ENCODE measurements at regions not wholly inside any gene's neighbourhood (a gene's known extent, or its start where the extent isn't known, plus 50 kb on each side); places are given as distances from the start of the nearest gene placed in this dataset.
"Not testable (repeated sequence)": the region's sequence is repeated elsewhere in the genome, so short reads cannot be mapped to it uniquely, and the experiment has no call there.

- no peak for TF ChIP-seq JUND (IDR thresholded peaks at IDR 0.05; ENCODE audit: low read depth)
- no peak for DNase-seq (ENCODE audit: low read depth in 1 of 2, low spot score in 1 of 2)
- in situ Hi-C loops (cut with HindIII; ENCODE audit: low pct_unique_long_range_greater_than_20kb, low sequenced_read_pairs): no loop called here
Measured at GRCh38 chr22:48765595-48765994, 1062.1 kb downstream of the BRD1 start.

DNA sequence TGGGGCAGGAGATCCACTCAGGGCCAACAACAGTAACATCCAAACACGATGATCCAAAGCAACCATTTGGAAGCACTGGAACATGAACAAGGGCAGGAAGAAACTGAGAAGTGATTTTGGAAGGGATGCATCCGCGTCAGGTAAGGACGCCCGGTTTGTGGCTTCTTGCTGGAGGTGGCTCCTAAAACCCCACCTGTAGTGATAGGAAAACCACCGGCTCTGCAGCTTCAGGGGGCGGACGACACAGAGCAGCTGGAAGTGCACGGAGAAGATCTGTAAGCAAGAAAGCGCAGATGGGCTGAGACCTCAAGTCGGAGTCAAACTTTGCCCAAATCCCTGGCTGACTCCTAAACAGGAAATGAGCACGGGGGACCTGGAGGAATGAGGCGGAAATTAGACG, 1066.1 kb downstream of the BRD1 start:
- in situ Hi-C loops (cut with HindIII; ENCODE audit: low pct_unique_long_range_greater_than_20kb, low sequenced_read_pairs): no loop called here
- DNase-seq (ENCODE audit: low read depth in 1 of 2, low spot score in 1 of 2): no peak
- no peak for TF ChIP-seq JUND (IDR thresholded peaks at IDR 0.05; ENCODE audit: low read depth)

DNA sequence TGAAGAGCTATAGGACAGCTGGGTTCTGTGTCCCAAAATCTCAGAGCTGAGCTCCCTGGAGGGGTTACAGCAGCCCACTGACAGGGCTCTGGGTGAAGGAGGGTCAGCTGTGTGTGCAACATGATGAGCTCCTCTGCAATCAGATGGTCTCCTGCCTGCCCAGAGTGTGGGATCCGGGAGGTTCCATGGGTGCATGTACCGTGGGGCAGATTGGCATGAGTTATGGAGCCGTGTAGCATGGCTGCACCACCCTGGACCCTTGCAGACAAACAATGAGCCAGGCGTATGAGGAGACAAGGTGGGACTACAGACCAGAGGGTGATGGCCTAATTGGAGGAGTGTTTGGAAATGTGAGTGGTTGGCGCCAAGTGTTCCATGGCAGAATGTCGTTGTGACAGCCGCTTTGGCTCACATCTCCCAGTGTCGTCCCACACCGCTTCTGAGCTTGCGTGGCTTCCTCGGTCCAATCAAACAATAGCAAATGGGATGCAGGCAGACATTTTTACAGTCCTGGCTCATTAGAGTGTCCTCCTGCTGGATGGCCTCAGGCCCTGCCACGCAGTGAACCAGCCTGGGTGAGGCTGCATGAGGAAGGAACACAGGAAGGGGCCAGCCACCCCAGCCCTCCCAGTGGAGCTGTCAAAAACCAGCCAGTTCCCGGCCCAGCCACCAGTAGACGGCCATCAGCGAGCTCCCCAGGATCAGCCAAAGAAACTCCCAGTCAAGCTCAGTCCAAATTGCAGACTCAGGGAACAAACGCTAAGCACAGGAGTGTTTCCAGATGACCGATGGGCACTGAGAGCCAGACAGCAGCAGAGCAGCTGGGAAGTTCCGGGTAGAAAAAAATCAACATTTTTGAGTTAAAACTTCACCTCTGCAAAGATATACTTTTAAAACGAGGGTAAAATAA, 1066.9 kb downstream of the BRD1 start:
- no peak for DNase-seq (ENCODE audit: low read depth in 1 of 2, low spot score in 1 of 2)
- TF ChIP-seq JUND (IDR thresholded peaks at IDR 0.05; ENCODE audit: low read depth): no peak
- in situ Hi-C loops (cut with HindIII; ENCODE audit: low pct_unique_long_range_greater_than_20kb, low sequenced_read_pairs): no loop called here

DNA sequence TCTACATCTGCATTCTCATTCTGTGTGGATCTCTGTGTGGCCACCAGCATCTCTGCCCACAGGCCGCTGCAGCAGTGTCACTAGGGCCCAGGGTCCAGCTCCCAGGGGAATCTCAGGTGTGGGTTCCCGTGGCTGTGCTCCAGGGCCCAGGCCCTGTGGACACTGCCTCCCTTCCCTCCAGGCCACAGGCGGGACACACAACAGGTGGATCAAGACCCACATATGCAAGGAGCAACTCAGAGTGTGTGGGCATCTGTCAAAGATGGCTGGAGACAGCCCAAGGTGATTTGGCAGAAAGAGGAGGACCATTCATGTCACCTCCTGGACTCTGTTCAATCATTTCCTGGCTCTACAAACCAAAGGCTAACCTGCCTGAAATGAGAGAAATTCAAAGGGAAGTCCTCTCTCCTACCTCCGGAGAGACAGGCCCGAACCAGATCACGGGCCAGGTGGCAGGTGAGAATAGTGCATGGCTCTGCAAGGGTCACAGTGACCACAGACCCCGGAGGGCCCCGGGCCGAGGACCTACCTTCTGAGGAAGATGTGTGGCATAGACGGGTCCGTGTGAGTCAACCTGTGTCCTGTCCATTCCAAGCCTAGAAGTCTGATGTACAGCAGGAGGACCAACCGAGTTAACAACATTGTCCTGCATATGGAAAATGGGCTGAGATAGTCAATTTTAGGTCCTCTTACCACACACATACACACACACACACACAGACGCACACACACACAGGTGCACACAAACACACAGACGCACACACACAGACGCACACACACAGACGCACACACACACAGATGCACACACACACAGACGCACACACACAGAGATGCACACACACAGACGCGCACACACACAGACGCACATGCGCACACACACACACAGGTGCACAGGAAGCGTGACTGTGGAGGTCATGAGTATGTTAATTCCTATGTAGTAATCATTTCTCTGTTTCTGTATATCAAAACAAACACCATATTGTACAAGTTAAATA, 1068.5 kb downstream of the BRD1 start:
- in situ Hi-C loops (cut with HindIII; ENCODE audit: low pct_unique_long_range_greater_than_20kb, low sequenced_read_pairs): no loop called here
- TF ChIP-seq JUND (IDR thresholded peaks at IDR 0.05; ENCODE audit: low read depth): no peak
- DNase-seq (ENCODE audit: low read depth in 1 of 2, low spot score in 1 of 2): no peak

GRCh38 chr22:48757985-48758561, 1069.6 kb downstream of the BRD1 start:
- in situ Hi-C loops (cut with HindIII; ENCODE audit: low pct_unique_long_range_greater_than_20kb, low sequenced_read_pairs): no loop called here
- no peak for TF ChIP-seq JUND (IDR thresholded peaks at IDR 0.05; ENCODE audit: low read depth)
- no peak for DNase-seq (ENCODE audit: low read depth in 1 of 2, low spot score in 1 of 2)

DNA sequence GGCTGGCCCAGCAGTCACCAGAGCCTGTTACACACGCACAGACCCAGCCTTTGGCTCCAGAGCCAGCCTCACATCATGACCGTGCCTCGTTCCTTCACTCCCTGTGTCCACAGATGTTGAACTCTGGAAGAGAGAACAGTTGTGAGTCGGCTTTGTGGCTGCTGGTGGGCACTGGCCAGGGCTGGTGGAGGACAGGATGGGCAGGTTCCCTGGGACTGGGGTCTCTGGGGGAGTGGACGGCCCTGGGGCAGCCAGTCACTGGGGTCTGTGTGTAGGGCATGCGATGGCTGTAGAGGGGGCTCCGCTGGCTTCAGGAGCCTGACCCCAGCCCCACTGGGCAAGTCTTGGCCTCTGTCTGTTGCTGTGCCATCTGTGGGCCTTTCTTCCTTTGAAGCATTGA, 1070.1 kb downstream of the BRD1 start:
- in situ Hi-C loops (cut with HindIII; ENCODE audit: low pct_unique_long_range_greater_than_20kb, low sequenced_read_pairs): no loop called here
- no peak for TF ChIP-seq JUND (IDR thresholded peaks at IDR 0.05; ENCODE audit: low read depth)
- DNase-seq (ENCODE audit: low read depth in 1 of 2, low spot score in 1 of 2): no peak

- in situ Hi-C loops (cut with HindIII; ENCODE audit: low pct_unique_long_range_greater_than_20kb, low sequenced_read_pairs): not testable (repeated sequence)
Measured at GRCh38 chr22:48757135-48757534, 1070.5 kb downstream of the BRD1 start.

GRCh38 chr22:48756146-48757111, 1071.2 kb downstream of the BRD1 start:
- no peak for TF ChIP-seq JUND (IDR thresholded peaks at IDR 0.05; ENCODE audit: low read depth)
- in situ Hi-C loops (cut with HindIII; ENCODE audit: low pct_unique_long_range_greater_than_20kb, low sequenced_read_pairs): no loop called here
- DNase-seq (ENCODE audit: low read depth in 1 of 2, low spot score in 1 of 2): no peak

More at GRCh38 chr22:48757135-48757534, 1070.5 kb downstream of the BRD1 start:
- DNase-seq (ENCODE audit: low read depth in 1 of 2, low spot score in 1 of 2): not testable (repeated sequence)

DNA sequence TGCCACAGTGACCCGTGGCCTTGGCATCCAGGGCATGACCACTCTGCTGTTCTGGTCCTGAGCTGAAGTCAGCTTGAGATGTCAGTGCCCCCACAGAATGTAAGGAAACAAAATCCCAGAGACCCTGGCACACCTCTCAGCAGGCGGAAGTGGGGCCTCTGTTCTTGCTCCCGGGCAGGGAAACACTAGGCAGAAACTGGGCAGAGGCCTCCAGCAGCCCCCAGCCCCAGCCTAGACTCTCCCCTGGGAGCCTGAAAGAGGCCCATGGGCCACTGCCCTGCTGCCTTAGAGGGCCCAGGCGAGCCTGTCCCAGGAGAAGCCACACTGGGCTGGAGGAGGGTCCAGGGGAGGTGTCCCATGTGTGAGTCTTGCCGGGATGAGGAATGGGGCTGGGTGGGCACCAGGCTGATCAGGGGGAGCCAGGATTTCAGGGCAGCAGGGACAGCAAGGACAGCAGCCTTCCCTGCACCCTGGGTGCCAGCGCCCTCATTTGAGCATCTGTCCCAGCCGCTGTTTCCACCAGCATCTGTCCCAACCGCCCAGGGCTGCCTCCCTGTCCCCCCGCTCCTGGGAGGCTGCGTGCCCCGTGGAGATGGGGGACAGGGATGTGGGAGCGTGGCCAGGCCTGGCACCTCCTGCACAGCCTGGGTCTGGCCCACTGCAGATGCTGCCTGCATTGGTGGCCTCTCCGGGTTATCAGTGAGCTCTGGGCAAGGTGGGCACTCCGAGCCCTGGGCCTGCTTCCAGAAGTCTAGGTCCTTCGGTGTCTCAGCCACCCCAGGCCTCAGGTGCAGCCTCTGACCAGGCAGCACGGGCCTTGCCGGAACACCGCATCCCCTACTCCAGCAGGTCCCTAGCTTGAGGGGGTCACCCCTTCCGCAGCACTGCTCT, 1072.4 kb downstream of the BRD1 start:
- in situ Hi-C loops (cut with HindIII; ENCODE audit: low pct_unique_long_range_greater_than_20kb, low sequenced_read_pairs): no loop called here
- no peak for TF ChIP-seq JUND (IDR thresholded peaks at IDR 0.05; ENCODE audit: low read depth)
- no peak for DNase-seq (ENCODE audit: low read depth in 1 of 2, low spot score in 1 of 2)

DNA sequence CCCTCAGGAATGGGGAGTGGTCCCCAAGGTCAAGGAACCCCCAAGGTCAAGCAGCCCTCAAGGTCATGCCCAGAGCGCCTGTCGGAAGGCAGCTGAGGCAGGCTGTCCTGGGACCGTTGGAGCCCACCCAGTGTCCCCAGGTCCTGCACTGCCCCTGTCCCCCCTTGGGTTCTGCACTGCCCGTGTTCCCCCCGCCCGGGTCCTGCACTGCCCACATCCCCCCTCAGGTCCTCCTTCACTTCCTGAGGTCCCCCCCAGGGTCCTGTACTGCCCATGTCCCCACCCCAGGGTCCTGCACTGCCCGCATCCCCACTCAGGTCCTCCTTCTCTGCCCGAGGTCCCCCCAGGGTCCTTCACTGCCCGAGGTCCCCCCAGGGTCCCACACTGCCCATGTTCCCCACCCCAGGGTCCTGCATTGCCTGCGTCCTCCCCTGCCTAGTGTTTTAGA, 1073.0 kb downstream of the BRD1 start:
- DNase-seq (ENCODE audit: low read depth in 1 of 2, low spot score in 1 of 2): no peak
- TF ChIP-seq JUND (IDR thresholded peaks at IDR 0.05; ENCODE audit: low read depth): no peak
- in situ Hi-C loops (cut with HindIII; ENCODE audit: low pct_unique_long_range_greater_than_20kb, low sequenced_read_pairs): no loop called here
